MG63 (cell line): ENCODE measurements at regions not wholly inside any gene's neighbourhood (a gene's known extent, or its start where the extent isn't known, plus 50 kb on each side); places are given as distances from the start of the nearest gene placed in this dataset.
A peak's percentile ranks its signal among the peaks of the same experiment; 100 is the strongest.

Experiments
- DNase-seq: peaks from one replicate; pipeline ENCODE4 v3.0.0-alpha.2; 2020
- H3K27me3 ChIP-seq: fragments of 250-450 bp; sonication (Bioruptor Pico); 2 replicates; pipeline ENCODE4 v1.5.1; 2020; ENCODE audit warnings: mild to moderate bottlenecking, moderate library complexity
- H3K36me3 ChIP-seq: fragments of 250-450 bp; sonication (Bioruptor Pico); 2 replicates; pipeline ENCODE4 v1.5.1; 2020; ENCODE audit warnings: mild to moderate bottlenecking, moderate library complexity
- H3K4me3 ChIP-seq: fragments of 250-450 bp; sonication (Bioruptor Pico); 2 replicates; pipeline ENCODE4 v1.5.1; 2020; ENCODE audit warnings: mild to moderate bottlenecking, moderate library complexity
- H3K9me3 ChIP-seq: fragments of 250-450 bp; sonication (Bioruptor Pico); 2 replicates; pipeline ENCODE4 v1.5.1; 2020; ENCODE audit warnings: mild to moderate bottlenecking, moderate library complexity

DNA sequence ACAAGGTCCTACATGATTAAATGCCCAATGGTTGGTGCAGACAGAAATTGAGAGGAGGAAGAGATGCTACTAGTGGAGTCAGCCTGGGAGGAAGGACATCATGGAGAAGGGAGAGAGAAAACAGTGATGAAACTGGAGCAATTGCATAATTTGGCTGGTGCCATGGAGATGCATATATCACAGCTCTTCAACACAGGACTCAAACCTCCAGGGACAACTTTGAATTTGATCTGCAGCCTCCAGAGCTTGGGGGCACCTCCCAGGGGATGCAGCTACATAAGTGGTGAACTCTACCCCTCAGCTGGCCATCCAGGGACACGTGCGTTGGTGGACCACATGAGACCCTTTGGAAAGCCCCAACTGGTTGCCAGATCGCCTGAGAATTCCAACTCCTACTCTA, 80.4 kb downstream of the CTAGE1 start:
- Histone ChIP-seq H3K36me3 (no peaks in the 10 kb centered on the region), H3K9me3 (no peaks in the 10 kb centered on the region), H3K4me3 (no peak overlapping the region), H3K27me3 (no peaks in the 10 kb centered on the region)
- no peak for DNase-seq

DNA sequence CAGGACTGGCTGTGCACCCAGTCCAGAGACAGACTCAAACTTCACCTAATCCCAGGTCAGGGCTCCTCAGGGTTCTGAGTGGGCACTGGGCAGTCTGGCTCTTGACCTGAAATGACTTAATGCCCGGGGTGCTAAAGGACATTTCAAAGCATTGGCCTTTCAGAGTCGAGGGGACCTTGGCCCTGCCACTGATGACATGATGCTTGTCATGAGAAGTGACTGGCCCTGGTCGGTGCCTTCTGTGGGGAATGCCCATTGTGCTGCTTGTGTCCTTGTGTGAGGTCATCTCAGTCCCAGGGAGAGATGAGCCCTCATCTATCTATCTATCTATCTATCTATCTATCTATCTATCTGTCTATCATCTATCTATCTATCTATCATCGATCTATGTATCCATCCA, 81.3 kb downstream of the CTAGE1 start:
- H3K36me3 ChIP-seq: no peaks in the 10 kb centered on the region
- DNase-seq: no peak
- no peaks in the 10 kb centered on the region for H3K27me3 ChIP-seq
- H3K9me3 ChIP-seq: no peaks in the 10 kb centered on the region
- no peak overlapping the region for H3K4me3 ChIP-seq

DNA sequence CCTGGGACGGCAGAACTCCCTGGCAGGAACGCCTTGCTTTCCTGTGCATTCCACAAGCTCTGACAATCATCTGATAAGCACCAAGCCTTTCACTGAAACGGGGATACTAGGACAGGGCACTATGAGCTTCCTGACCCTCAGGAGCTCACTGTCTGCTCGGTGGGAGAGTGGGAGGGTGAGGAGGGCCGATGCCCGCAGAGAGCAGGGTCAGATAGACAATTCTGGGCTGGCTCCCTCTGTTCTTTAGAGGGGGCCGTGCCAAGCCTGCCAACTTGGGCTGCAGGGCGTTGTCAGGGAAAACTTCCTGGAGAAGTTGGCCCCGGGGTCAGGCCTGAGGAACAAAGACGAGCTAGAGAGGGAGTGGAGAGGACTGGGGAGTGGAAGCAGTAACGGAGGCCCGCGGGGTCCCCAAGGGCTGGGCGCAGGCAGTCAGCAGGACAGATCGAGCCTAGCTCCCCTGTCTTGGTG, 82.0 kb downstream of the CTAGE1 start:
- no peak for DNase-seq
- Histone ChIP-seq H3K27me3 (no peaks in the 10 kb centered on the region), H3K4me3 (no peak overlapping the region), H3K36me3 (no peaks in the 10 kb centered on the region), H3K9me3 (no peaks in the 10 kb centered on the region)

DNA sequence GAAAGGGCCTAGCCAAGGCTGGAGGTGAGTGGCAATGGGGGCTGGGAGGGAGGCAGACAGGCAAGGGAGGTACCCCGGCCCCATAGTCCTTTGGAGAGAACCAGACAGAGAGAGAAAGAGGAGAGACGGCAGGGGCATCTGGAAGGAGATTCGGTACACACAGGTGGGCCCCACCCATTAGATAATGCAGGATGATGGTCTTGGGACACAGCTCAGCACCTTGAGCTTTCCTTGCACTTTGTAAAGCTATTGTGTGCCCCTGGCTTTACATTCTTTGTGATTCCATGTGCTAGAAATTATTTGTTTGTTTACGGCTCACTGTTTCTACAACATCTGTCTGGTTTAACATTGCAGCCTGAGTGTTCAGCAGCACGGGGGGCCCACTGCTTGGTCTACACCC, 83.1 kb downstream of the CTAGE1 start:
- Histone ChIP-seq H3K36me3 (no peaks in the 10 kb centered on the region), H3K27me3 (no peaks in the 10 kb centered on the region), H3K4me3 (no peak overlapping the region), H3K9me3 (no peaks in the 10 kb centered on the region)
- DNase-seq: no peak

DNA sequence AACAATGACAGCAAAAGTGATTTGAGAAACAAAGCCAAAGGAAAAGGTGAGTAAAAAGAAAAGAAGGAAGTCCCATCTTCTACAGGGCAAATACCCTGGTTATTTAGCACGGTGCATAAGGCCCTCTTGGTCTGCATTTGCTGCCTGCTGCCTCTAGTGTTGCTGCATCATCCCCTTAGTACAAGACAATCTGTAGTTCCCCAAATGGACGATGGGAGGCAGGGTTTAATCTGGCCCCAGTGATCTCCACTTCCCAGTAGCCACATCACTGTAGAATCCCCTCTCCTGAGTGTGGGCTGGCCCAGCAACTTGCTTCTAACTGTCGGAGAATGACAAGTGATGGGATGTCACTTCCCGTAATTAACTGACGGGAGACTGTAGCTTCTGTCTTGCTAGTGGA, 85.1 kb downstream of the CTAGE1 start:
- Histone ChIP-seq H3K27me3 (no peaks in the 10 kb centered on the region), H3K9me3 (no peaks in the 10 kb centered on the region), H3K36me3 (no peaks in the 10 kb centered on the region), H3K4me3 (no peak overlapping the region)
- DNase-seq: no peak

DNA sequence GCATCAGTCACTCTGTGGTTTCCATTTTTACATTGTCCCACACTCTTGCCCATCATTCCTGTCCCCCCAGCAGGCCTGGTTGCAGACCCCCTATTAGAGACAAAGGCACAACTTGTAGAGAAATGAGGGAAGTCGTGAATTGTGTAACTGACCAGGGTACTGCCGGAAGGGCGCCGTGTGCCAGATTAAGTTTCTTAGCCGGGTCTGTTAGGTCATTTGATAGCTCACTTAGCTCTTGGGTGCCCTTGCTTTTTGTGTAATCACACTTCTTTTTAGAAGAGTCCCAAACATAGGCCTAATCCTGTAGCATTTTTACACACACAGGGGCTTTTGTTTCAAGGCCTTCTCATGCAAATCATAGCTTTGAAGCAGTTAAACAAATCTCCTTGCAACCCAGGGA, 87.2 kb downstream of the CTAGE1 start:
- Histone ChIP-seq H3K36me3 (no peaks in the 10 kb centered on the region), H3K27me3 (no peaks in the 10 kb centered on the region), H3K4me3 (no peak overlapping the region), H3K9me3 (no peaks in the 10 kb centered on the region)
- no peak for DNase-seq

DNA sequence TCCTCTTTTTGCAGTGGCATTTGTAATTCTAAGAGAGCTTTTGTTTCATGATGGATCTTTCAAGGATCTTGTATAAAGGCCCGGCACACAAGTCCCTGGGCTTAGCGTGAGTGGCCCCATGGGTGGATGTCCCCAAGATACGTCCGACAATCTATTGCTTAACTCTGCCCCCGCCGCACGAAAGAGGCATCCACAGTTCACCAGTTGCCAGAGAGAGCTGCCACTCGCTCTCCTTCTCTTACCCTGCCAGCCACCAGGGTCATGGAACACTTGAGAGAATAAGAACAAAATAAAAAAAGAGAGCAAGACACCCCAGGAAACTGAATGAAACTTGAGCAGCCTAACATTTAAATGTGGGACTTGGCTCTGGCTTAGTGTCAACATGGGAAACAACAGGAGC, 92.3 kb downstream of the CTAGE1 start:
- Histone ChIP-seq H3K27me3 (no peaks in the 10 kb centered on the region), H3K4me3 (no peak overlapping the region), H3K36me3 (no peaks in the 10 kb centered on the region)

DNA sequence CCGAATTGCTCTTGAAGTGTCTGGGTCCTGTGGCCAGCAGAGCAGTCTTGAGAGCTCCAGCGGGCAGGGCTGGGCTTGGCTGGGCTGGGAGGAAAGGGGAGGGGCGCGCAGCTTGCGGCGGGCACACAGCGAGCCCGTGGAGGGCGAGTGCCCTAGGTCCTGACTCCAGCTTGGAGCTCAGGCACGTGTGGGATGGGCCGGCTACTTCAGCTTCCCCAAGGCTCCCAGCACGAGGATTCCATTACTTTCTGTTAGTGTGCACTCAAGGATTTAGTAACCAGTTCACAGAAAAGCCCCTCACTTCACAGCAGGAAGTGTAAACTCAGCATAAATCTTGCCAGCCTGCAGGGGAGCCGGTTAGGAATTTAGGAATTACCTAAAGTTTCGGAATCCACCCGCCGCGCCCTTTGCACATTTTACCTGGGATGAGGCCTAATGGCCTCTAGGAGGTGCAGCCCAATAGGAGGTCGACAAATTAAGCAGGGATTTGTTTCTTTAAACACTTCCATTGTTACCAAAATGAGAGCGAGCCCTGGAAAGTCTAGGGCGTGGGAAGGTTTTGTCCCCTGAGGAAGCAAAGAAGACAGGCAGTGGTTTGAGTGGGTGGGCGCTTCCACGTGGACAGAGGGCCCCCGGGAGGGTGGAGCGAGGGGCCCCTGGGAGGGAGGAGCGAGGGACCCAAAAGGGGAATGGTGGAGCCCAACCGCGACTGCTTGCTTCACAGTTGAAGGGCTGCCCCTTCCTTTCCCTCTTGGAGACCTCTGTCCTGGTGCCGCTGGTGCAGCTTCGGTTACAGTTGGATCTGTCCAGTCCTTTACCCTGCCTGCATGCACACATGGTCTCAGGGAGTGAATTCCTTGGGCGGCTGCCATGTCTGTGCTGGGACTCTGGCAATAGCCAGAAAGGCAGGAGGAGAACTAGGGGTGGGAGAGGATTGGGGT, 93.3 kb downstream of the CTAGE1 start:
- Histone ChIP-seq H3K4me3 (no peak overlapping the region), H3K36me3 (no peaks in the 10 kb centered on the region)
- no peak for DNase-seq

More for the DNA sequence above, 92.3 kb downstream of the CTAGE1 start:
- no peak for DNase-seq
- H3K9me3 ChIP-seq: no peaks in the 10 kb centered on the region

DNA sequence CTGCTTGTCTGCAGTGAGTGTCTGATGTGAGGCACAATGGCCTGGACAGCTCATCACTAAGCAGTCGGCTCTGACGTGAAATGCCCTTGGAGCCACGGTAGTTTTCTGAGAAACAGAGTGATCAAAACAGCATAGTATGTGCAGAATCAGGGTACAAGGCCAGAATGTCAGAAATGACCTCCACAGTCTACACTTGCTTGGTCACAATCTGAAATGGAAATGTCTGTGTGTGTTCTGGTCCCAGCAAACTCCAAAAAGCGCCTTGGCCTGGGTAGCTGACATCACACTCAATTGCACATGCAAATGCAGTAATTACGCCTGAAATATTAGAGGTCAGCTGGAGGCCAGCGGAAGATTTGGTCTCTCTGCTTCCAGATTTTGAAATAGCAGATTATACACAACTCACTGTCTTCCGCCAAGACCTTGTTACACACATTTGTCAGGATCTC, 95.4 kb downstream of the CTAGE1 start:
- no peak for DNase-seq
- Histone ChIP-seq H3K36me3 (no peaks in the 10 kb centered on the region), H3K9me3 (no peaks in the 10 kb centered on the region), H3K27me3 (no peaks in the 10 kb centered on the region), H3K4me3 (no peak overlapping the region)

More for the DNA sequence above, 93.3 kb downstream of the CTAGE1 start:
- Histone ChIP-seq H3K9me3 (no peaks in the 10 kb centered on the region), H3K27me3 (no peaks in the 10 kb centered on the region)

DNA sequence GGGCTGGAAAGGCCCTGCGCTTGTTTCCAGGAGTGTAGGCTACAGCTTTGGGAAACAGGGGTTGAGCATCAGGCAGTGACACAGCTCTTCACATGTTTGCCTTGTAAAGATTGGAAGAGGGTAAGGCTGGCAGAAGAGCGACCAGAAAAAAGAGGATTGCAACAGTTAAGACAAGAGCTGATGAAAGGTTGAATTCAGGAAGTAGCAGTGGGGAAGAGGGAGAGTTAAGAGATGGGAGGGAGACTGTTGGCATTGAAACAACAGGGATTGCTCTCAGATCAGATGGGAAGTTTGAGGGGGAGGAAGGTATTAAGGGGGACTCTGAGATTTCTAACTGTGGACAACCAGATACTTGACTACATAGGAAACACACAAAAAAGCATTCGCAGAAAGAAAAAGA, 96.9 kb downstream of the CTAGE1 start:
- Histone ChIP-seq H3K4me3 (no peak overlapping the region), H3K36me3 (no peaks in the 10 kb centered on the region), H3K9me3 (no peaks in the 10 kb centered on the region), H3K27me3 (no peaks in the 10 kb centered on the region)
- no peak for DNase-seq

DNA sequence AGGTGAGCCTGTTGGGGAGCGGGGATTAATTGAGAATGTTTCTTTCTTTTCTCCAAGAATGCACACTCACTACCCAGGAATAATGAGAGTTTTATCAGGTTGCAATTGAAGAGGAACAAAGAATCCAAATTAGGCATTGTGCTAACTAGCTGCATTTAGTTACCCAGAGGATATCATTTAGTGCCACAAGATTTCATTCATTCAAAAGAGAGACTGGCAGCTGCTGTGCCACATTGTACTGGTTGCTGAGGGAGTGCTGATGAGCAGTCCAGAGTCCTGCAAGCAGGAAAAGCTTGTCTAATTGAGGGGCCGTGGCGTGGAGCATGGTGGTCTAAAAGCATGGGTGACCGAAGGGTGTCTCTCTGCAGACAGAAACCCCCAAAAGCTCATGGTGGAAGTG, 97.6 kb downstream of the CTAGE1 start:
- Histone ChIP-seq H3K36me3 (no peaks in the 10 kb centered on the region), H3K9me3 (no peaks in the 10 kb centered on the region), H3K4me3 (no peak overlapping the region), H3K27me3 (no peaks in the 10 kb centered on the region)
- DNase-seq: no peak

DNA sequence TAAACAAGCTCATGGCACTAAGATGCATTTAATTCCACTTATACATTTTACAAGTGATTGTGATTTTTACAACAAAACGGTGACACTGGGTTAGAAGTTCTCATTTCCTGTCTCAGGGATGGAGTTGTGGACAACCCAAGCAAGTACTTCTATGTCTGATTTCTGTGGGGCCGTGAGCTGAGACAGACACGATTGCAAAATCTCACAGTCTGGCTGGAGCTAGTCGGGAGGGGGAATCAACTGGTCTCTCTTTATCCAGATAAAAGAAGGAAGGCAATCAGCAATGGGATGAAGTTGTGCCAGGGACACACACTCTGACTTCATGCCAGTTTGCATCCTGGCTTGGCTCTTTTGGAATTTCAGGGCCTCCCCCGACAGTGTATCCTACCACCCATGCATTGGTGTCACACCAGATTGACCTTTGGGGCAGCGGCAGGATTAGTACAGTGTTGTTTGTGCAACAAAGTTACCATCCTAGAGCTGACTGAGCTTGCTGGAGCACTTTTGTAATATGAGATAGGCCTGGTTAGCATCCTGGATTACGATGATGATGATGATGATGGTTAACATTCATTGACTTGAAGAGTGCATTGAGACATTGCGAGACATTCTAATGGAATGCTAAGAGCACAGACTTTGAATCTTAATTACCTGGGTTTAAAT, 98.8 kb downstream of the CTAGE1 start:
- Histone ChIP-seq H3K27me3 (no peaks in the 10 kb centered on the region), H3K4me3 (no peak overlapping the region), H3K9me3 (no peaks in the 10 kb centered on the region), H3K36me3 (no peaks in the 10 kb centered on the region)
- no peak for DNase-seq

DNA sequence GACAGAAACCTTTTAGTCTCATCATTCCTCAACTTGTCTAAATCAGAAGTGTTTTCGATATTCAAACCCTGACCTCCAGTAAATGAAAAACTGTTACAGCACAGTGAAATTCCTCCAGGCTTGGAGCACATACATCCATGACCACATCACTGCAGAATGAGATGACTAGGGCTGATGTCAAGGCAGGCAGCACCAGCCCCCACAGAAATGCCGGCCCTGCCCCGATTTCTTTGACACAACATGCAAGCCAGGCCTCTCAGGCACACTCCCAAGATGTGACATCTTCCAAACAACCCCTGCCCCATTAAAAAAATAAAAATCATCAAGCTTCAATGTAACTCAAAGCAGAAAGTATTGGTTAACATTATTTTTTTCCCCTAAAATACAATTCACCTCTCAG, 103.3 kb downstream of the CTAGE1 start:
- DNase-seq: peak; percentile 85

DNA sequence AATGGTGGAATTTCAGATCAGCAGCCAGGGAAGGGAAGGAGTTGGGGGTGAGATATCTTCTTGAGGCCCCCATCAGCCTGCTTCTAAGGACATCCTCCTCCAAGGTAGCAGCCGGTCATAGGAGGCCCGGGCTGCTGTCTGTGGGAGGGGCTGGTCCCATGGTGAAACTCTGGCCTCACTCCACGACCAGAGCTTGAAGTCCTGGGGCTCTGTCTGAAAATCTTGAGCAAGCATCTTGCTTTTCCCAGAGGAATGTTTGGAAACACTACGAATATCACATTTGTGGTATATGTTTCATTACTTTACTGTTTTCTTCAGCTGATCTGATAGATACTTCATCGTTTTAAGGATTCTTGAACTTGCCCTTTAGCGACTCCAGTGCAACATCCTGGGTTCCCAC, 103.7 kb downstream of the CTAGE1 start:
- DNase-seq: peak; percentile 28
- no peaks in the 10 kb centered on the region for H3K27me3 ChIP-seq
- H3K4me3 ChIP-seq: no peak overlapping the region
- no peaks in the 10 kb centered on the region for H3K9me3 ChIP-seq
- H3K36me3 ChIP-seq: no peaks in the 10 kb centered on the region

More for the DNA sequence above, 103.3 kb downstream of the CTAGE1 start:
- no peaks in the 10 kb centered on the region for H3K9me3 ChIP-seq
- no peak overlapping the region for H3K4me3 ChIP-seq
- H3K36me3 ChIP-seq: no peaks in the 10 kb centered on the region
- no peaks in the 10 kb centered on the region for H3K27me3 ChIP-seq

DNA sequence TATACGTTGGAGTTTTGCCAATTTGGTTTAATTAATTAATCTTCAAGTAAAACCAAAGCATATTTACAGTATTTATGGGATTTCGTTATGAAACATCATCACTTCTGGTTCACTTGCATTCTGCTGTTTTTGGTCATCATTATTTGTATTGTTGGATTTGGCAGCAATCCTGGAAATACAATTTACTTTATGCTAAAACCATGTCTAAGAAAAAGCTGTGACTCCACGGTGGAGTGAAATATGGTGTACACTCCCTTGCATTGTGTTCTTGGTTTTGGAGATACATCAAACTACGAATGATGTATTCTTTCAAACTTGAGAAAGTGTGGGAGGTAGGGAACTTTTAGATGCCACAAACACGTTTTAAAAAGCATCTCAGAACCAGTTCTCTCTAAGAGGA, 106.4 kb downstream of the CTAGE1 start:
- H3K4me3 ChIP-seq: no peak overlapping the region
- no peaks in the 10 kb centered on the region for H3K36me3 ChIP-seq
- DNase-seq: no peak
- no peaks in the 10 kb centered on the region for H3K9me3 ChIP-seq
- H3K27me3 ChIP-seq: no peaks in the 10 kb centered on the region

DNA sequence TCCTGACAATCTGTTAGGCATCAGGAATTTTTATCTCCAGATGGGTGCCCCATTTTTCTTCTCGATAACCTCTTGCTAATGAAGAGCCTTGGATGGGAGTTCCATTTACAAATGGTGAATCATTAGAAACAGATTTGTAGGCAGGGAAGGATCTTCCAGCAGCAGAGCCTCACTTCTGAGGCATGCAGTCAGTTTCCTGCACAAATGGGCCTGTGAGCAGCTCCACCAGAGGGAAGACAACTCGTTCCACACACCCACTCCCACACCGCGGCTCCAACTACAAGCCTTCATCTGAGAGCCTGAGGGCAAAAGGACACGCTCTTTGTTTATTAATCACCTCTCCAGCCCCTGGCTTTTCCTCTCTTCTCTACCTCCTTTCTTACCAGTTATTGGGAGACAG, 108.5 kb downstream of the CTAGE1 start:
- no peaks in the 10 kb centered on the region for H3K27me3 ChIP-seq
- DNase-seq: peak; percentile 73
- H3K4me3 ChIP-seq: no peak overlapping the region
- H3K36me3 ChIP-seq: no peaks in the 10 kb centered on the region
- H3K9me3 ChIP-seq: no peaks in the 10 kb centered on the region

DNA sequence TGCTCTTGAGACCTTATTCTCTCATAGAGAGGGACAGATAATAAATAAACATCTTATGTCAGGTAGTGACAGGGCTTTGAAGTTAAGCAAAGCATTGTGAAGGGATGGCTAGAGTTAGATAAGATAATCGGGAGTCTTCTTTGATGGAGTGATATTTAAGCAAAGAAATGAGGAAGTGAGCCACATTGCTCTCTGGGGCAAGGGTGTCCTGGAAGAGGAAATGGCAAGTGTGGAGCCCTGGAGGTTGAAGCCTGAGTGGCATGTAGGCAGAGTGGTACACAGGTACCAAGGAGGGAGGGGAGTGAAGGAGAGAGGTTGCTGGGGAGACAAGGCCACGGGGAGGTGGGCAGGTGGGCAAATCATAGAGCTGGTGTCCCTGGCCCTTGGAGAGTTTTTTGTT, 110.2 kb downstream of the CTAGE1 start:
- H3K4me3 ChIP-seq: no peak overlapping the region
- H3K27me3 ChIP-seq: no peaks in the 10 kb centered on the region
- no peak for DNase-seq
- H3K36me3 ChIP-seq: no peaks in the 10 kb centered on the region
- no peaks in the 10 kb centered on the region for H3K9me3 ChIP-seq

DNA sequence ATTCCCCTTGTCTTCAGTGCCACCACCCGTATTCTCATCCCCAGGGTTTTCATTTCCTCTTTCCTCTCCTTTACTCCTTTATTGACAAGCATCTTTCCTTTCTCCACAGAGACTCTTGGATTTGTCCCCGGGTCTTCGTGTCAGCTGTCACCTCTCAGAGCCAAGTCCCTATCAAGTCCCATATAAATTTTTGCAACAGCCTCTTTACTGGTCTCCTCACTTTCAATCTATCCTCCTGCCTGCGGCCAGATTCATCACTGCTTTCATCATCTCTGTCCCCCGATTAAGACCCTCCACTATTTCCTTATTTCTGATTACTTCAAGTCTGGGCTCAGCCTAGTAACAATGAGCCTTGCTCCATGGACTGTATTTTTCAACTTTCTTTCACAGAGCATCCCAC, 113.8 kb downstream of the CTAGE1 start:
- no peaks in the 10 kb centered on the region for H3K36me3 ChIP-seq
- H3K27me3 ChIP-seq: no peaks in the 10 kb centered on the region
- no peak for DNase-seq
- no peak overlapping the region for H3K4me3 ChIP-seq
- H3K9me3 ChIP-seq: no peaks in the 10 kb centered on the region
